Testis (tissue), 2 donors: ENCODE measurements at regions not wholly inside any gene's neighbourhood (a gene's known extent, or its start where the extent isn't known, plus 50 kb on each side); places are given as distances from the start of the nearest gene placed in this dataset.

Source experiments
- DNase-seq: peaks from one replicate; pipeline ENCODE4 v3.0.0-alpha.2; 2019
- H3K27ac ChIP-seq, 2 donors: fragments of 200-600 bp; sonication (generic); one replicate each; pipeline ENCODE4 v1.5.1; 2019
- H3K27me3 ChIP-seq: fragments of 200-600 bp; sonication (generic); one replicate; pipeline ENCODE4 v1.5.1; 2019
- H3K36me3 ChIP-seq: fragments of 200-600 bp; sonication (generic); one replicate; pipeline ENCODE4 v1.5.1; 2017; ENCODE audit warnings: low read depth; ENCODE audit errors: missing control alignments
- H3K4me1 ChIP-seq: fragments of 200-600 bp; sonication (generic); one replicate; pipeline ENCODE4 v1.5.1; 2019
- H3K4me3 ChIP-seq, 2 donors: fragments of 200-600 bp; sonication (generic); one replicate each; pipeline ENCODE4 v1.5.1; 2017 to 2019
- H3K9me3 ChIP-seq: fragments of 200-600 bp; sonication (generic); one replicate; pipeline ENCODE4 v1.5.1; 2017
- CTCF ChIP-seq, 3 experiments: fragments of 450-650 bp in 2 of 3; fragments of 200-600 bp in 1 of 3; sonication (generic) in 1 of 3; IDR thresholded peaks; one replicate each; pipeline ENCODE4 v1.5.1; 2016 to 2019; ENCODE audit warnings: antibody characterized with exemption in 3 of 3, mild to moderate bottlenecking in 2 of 3, moderate library complexity in 1 of 3
- POLR2A ChIP-seq: fragments of 450-650 bp; IDR thresholded peaks from one replicate; pipeline ENCODE4 v1.6.1; 2017; ENCODE audit warnings: antibody characterized with exemption, mild to moderate bottlenecking, moderate library complexity
- WGBS, 2 donors: methylation state at CpG; one replicate each; pipeline ENCODE4 v1.1.5; 2018; 5-methylcytosine and 5-hydroxymethylcytosine counted together
- intact Hi-C: fragments of 100-400 bp; cut with DNase I; formaldehyde crosslinking; loops from one replicate; pipeline ENCODE4 v1.15.1; 2023; ENCODE audit warnings: low total_unique reads

- Histone ChIP-seq H3K27me3 (no peaks in the 10 kb centered on the region), H3K36me3 (no peaks in the 10 kb centered on the region), H3K4me1 (no peaks in the 10 kb centered on the region), H3K27ac (no peak overlapping the region), H3K9me3 (no peaks in the 10 kb centered on the region), H3K4me3 (no peak overlapping the region)
- TF ChIP-seq POLR2A (no peak), CTCF (IDR thresholded peaks at IDR 0.05) (no peak)
- DNase-seq: no peak
- intact Hi-C loops: no loop called here
- 81 to 85% methylated on average over 4 of the region's 4 CpGs for WGBS, 2 donors
Observed at GRCh38 chr5:125293726-125294125, 547.3 kb upstream of the ZNF608 start.

DNA sequence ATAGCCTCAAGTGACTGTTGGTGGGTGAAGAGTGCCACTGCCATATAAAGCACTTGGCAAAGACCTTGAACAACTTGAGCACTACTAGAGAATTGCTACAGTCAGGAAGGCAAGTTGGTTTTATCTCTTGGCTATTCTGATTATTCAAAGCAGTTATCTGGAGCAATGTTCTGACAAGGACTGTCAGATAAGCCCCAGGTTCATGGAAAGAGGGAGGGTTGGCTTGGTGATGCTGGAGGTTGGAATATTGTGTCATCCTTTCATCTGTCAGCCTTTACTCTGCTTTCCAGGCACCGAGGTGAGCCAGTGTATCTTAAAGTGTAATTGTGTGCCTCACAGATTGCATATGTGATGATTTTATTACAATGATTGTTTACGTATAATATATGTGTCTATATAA is 548.4 kb upstream of the ZNF608 start:
- no peaks in the 10 kb centered on the region for H3K36me3 ChIP-seq
- intact Hi-C loops: no loop called here
- H3K27ac ChIP-seq: no peak overlapping the region
- H3K4me3 ChIP-seq: no peak overlapping the region
- no peak for TF ChIP-seq CTCF (IDR thresholded peaks at IDR 0.05)
- TF ChIP-seq POLR2A: no peak
- 65 to 83% methylated on average over 2 of the region's 2 CpGs for WGBS, 2 donors
- no peaks in the 10 kb centered on the region for H3K9me3 ChIP-seq
- no peaks in the 10 kb centered on the region for H3K4me1 ChIP-seq
- no peak for DNase-seq
- H3K27me3 ChIP-seq: no peaks in the 10 kb centered on the region

DNA sequence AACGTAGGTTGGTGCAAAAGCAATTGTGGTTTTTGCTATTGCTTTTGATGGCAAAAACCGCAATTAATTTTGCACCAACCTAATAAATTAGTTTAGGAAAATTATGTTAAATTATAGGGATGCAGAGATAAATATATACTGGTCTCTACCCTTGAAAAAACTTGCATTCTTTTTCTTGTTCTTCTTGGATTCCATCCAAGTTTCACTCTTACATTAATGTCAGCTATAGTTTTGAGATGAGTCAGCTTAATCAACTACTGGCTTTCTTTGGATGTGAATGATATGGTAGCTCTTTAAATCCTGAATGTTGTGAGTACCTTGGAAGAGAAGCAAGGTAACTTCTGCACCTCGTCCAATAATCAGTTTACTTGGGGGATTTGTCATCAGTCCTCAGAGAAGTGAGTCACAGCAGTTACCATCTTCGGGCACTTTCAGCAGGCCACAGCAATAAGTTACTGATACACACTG is 549.0 kb upstream of the ZNF608 start:
- DNase-seq: no peak
- WGBS, 2 donors: 79 to 80% methylated on average over 4 of the region's 4 CpGs

GRCh38 chr5:125298258-125298657 is 551.8 kb upstream of the ZNF608 start:
- TF ChIP-seq POLR2A (no peak), CTCF (IDR thresholded peaks at IDR 0.05) (no peak)
- Histone ChIP-seq H3K27ac (no peak overlapping the region), H3K9me3 (no peaks in the 10 kb centered on the region), H3K36me3 (no peaks in the 10 kb centered on the region), H3K4me3 (no peak overlapping the region), H3K4me1 (no peaks in the 10 kb centered on the region), H3K27me3 (no peaks in the 10 kb centered on the region)
- intact Hi-C loops: no loop called here
- DNase-seq: no peak

More for the DNA sequence above, 549.0 kb upstream of the ZNF608 start:
- Histone ChIP-seq H3K27me3 (no peaks in the 10 kb centered on the region), H3K9me3 (no peaks in the 10 kb centered on the region), H3K4me1 (no peaks in the 10 kb centered on the region), H3K27ac (no peak overlapping the region), H3K36me3 (no peaks in the 10 kb centered on the region), H3K4me3 (no peak overlapping the region)
- TF ChIP-seq CTCF (IDR thresholded peaks at IDR 0.05): no peak
- TF ChIP-seq POLR2A: no peak
- intact Hi-C loops: no loop called here

DNA sequence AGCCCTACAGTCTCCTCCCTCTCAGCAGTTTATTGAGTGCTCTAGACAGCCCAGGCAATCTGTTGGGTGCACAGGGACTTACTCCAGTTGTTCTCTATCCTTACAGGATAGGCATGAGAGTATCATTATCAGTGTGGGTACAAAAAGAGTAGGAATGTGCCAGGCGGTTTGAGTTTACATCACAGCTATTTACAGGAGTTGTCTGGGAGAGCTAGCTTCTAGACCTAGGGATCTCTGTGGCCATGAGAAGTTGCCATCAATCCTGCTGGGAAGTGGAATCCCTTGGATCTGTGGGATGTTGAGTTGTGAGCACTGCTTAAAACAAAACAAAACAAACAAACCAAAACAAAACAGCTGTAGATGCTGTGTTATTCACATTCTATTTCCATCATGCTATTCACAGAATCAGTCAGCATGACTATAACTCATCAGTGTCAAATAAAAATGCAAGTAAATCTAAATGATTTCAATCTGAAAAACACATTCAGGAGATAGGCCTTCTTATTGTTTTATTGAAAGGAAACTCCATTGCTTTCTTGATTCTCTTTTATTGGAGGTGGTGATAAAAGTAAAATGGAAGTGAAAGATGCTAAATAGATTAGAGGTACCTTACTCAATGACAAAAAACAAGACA is 552.4 kb upstream of the ZNF608 start:
- Histone ChIP-seq H3K36me3 (no peaks in the 10 kb centered on the region), H3K4me3 (no peak overlapping the region), H3K9me3 (no peaks in the 10 kb centered on the region), H3K27me3 (no peaks in the 10 kb centered on the region), H3K27ac (no peak overlapping the region), H3K4me1 (no peaks in the 10 kb centered on the region)
- WGBS, 2 donors: 88 to 100% methylated on average over 1 of the region's 1 CpG
- TF ChIP-seq CTCF (IDR thresholded peaks at IDR 0.05) (no peak), POLR2A (no peak)
- no peak for DNase-seq
- intact Hi-C loops: no loop called here
